Duodenal mucosa (tissue), 2 donors: ENCODE measurements at regions not wholly inside any gene's neighbourhood (a gene's known extent, or its start where the extent isn't known, plus 50 kb on each side); places are given as distances from the start of the nearest gene placed in this dataset.
"Not testable (repeated sequence)": the region's sequence is repeated elsewhere in the genome, so short reads cannot be mapped to it uniquely, and the experiment has no call there.

Source experiments
- H3K27ac ChIP-seq: one replicate; pipeline ENCODE4 v1.7.0; 2013; ENCODE audit warnings: low read depth, low read length
- H3K27me3 ChIP-seq, 2 donors: one replicate each; pipeline ENCODE4 v1.7.0; 2013; ENCODE audit warnings: low read length in 2 of 2, control low read depth in 1 of 2; ENCODE audit not compliant: insufficient read depth in 2 of 2, control insufficient read depth in 1 of 2
- H3K36me3 ChIP-seq, 2 donors: one replicate each; pipeline ENCODE4 v1.7.0; 2013; ENCODE audit warnings: low read length in 2 of 2, control low read depth in 1 of 2; ENCODE audit not compliant: insufficient read depth in 2 of 2, control insufficient read depth in 1 of 2
- H3K4me1 ChIP-seq, 2 donors: one replicate each; pipeline ENCODE4 v1.7.0; 2013; ENCODE audit warnings: low read length in 2 of 2, control low read depth in 1 of 2; ENCODE audit not compliant: insufficient read depth in 2 of 2, control insufficient read depth in 1 of 2
- H3K4me3 ChIP-seq, 2 donors: one replicate each; pipeline ENCODE4 v1.7.0; 2013; ENCODE audit warnings: low read length in 2 of 2, low read depth in 1 of 2
- H3K9ac ChIP-seq, 2 donors: one replicate each; pipeline ENCODE4 v1.7.0; 2013; ENCODE audit warnings: low read length in 2 of 2, low read depth in 1 of 2
- H3K9me3 ChIP-seq, 2 donors: one replicate each; pipeline ENCODE4 v1.7.0; 2013; ENCODE audit warnings: low read length in 2 of 2, control low read depth in 1 of 2; ENCODE audit not compliant: control insufficient read depth in 1 of 2

- not testable (repeated sequence) for H3K27ac ChIP-seq
- H3K9me3 ChIP-seq: peaks cover 19 to 22% of the 10 kb centered on the region in 2 donors
These were observed 932.4 kb upstream of the ZNF722 start for GRCh38 chr7:63066235-63066634.

DNA sequence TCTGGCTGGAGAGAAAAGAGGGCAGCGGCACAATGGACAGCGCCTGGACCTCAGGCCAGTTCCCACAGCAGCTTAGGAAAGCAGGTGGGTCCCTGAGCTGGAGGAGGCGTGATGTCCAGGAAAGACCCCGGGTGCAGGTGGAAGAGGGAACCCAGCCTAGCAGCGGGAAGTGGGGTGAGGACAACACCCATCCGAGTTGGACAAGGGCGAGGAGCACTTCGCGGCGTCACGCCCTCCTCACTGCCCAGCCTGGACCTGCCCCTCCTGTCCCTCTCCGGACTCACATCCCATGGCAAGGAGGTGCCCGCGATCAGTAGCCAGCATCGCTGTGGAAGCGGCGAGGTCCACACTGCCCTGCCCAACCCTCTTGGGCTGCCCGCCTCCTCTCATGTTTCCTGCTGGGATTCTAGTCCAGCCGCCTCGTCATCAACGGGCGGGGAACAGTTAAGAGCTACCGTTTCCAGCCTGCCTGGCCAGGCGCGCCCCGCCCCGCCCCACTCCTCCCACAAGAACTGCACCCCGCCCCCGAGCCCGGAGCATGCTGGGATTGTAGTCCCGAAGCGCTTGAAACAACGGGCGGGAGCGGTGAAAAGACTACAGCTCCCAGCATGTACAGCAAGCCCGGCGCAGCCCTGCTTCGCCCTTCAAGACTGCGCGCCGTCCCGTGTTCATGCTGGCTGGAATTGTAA is 930.6 kb upstream of the ZNF722 start:
- no peaks in the 10 kb centered on the region for H3K27me3 ChIP-seq
- no peak overlapping the region for H3K27ac ChIP-seq
- H3K9ac ChIP-seq: no peak overlapping the region
- H3K4me3 ChIP-seq: no peak overlapping the region
- H3K36me3 ChIP-seq: no peaks in the 10 kb centered on the region
- no peaks in the 10 kb centered on the region for H3K4me1 ChIP-seq
- peaks cover 31 to 35% of the 10 kb centered on the region in 2 donors for H3K9me3 ChIP-seq

More at GRCh38 chr7:63066235-63066634, 932.4 kb upstream of the ZNF722 start:
- not testable (repeated sequence) for H3K4me3 ChIP-seq, H3K27me3 ChIP-seq, H3K4me1 ChIP-seq, H3K9ac ChIP-seq, H3K36me3 ChIP-seq

DNA sequence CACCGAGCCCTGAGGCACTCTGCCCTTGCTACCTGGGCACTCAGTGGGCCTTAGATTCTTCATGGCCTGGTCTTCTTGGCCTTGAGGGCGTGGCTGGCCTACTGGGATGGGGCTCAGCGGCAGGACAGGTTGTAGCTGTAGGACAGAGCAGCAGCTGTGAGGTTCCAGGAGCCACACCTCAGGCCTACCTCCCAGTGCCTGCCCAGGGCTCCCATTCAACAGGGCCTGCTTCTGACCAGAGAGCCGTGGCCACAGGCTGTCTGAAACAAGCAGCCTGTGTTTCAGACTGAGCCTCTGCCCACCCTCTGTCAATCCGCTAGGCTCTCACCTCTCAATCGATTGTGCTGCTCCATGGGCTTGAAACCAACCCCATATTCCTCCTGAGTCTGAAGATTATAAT is 928.0 kb upstream of the ZNF722 start:
- H3K27me3 ChIP-seq: no peaks in the 10 kb centered on the region
- H3K4me3 ChIP-seq: no peak overlapping the region
- H3K36me3 ChIP-seq: no peaks in the 10 kb centered on the region
- no peak overlapping the region for H3K27ac ChIP-seq
- H3K9me3 ChIP-seq: peaks cover 42 to 43% of the 10 kb centered on the region in 2 donors
- no peak overlapping the region for H3K9ac ChIP-seq
- H3K4me1 ChIP-seq: no peaks in the 10 kb centered on the region

DNA sequence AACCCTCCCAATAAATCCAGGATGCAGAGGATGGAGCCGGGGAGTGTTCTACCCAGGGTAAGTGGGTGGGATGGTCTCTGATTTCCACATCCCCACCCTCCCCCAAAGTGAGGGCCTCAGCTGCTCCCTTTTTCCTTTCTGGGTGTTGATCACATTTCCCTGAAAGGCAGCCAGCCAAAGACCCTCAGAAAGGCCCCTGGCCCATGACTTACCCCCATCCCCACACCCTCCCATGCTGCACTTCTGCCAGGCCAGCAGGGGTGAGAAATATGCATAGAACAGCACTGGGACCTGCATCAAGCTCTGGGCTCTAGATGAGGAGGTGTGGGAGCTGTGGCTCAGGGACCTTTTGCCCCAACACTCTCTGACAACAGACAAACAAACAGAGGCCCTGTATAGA is 927.3 kb upstream of the ZNF722 start:
- Histone ChIP-seq H3K27me3 (no peaks in the 10 kb centered on the region), H3K27ac (no peak overlapping the region), H3K9me3 (peaks cover 37% of the 10 kb centered on the region in 2 donors), H3K4me3 (no peak overlapping the region), H3K36me3 (no peaks in the 10 kb centered on the region), H3K4me1 (no peaks in the 10 kb centered on the region), H3K9ac (no peak overlapping the region)

- H3K9ac ChIP-seq: no peak overlapping the region
- H3K36me3 ChIP-seq: no peaks in the 10 kb centered on the region
- H3K4me1 ChIP-seq: no peaks in the 10 kb centered on the region
- H3K4me3 ChIP-seq: no peak overlapping the region
- H3K9me3 ChIP-seq: peaks cover 39% of the 10 kb centered on the region in 2 donors
- H3K27ac ChIP-seq: no peak overlapping the region
- no peaks in the 10 kb centered on the region for H3K27me3 ChIP-seq
These were observed 926.7 kb upstream of the ZNF722 start for GRCh38 chr7:63071920-63072319.

- Histone ChIP-seq H3K36me3 (no peaks in the 10 kb centered on the region), H3K27ac (no peak overlapping the region), H3K27me3 (no peaks in the 10 kb centered on the region), H3K4me1 (no peaks in the 10 kb centered on the region), H3K9me3 (peaks cover 39 to 42% of the 10 kb centered on the region in 2 donors), H3K4me3 (no peak overlapping the region), H3K9ac (no peak overlapping the region)
These were observed 925.8 kb upstream of the ZNF722 start for GRCh38 chr7:63072806-63073205.

DNA sequence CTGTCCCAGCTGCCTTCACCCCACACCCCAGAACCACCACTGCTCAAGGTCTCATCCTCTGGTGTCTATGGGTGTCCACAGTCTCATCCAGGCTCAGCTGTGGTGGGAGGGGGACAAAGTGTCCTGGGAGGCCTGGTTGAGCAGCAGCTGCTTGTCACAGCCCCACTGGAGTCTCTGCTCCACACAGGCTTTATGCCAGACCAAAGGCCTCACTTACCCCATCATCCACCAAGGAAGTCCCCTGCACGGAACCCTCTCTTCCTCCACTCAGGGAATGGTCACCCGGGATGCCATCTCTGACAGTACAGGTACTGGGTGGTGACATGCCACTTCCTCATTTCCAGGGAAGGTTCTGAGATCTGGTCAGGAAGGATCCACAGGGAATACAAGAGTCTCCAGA is 925.4 kb upstream of the ZNF722 start:
- Histone ChIP-seq H3K27ac (no peak overlapping the region), H3K9ac (no peak overlapping the region), H3K4me3 (no peak overlapping the region), H3K27me3 (no peaks in the 10 kb centered on the region), H3K36me3 (no peaks in the 10 kb centered on the region), H3K4me1 (no peaks in the 10 kb centered on the region), H3K9me3 (peaks cover 38 to 42% of the 10 kb centered on the region in 2 donors)

DNA sequence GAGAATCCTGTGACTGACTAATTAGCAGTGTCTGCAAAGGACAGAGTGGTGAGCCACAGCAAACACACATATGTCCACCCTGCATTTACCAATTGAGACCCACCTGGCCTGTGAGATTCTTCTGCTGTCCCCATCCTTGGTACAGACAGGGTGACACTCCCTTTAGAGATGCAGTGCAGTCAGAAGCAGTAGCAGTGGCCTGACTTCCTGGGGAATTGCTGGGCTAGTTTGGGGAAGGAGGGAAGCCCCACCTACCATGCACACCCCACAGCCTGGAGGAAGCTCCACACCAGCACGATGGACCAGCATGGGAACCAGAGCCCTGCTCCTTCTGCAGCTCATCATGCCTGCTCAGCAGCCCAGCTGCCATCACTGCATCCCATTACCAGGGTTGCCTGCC is 924.9 kb upstream of the ZNF722 start:
- H3K9me3 ChIP-seq: peaks cover 40 to 42% of the 10 kb centered on the region in 2 donors
- H3K4me1 ChIP-seq: no peaks in the 10 kb centered on the region
- H3K27ac ChIP-seq: no peak overlapping the region
- H3K9ac ChIP-seq: no peak overlapping the region
- H3K27me3 ChIP-seq: no peaks in the 10 kb centered on the region
- H3K4me3 ChIP-seq: no peak overlapping the region
- no peaks in the 10 kb centered on the region for H3K36me3 ChIP-seq

GRCh38 chr7:63077841-63078240 is 920.8 kb upstream of the ZNF722 start:
- Histone ChIP-seq H3K4me1 (no peaks in the 10 kb centered on the region), H3K9ac (no peak overlapping the region), H3K36me3 (no peaks in the 10 kb centered on the region), H3K9me3 (peaks cover 36 to 47% of the 10 kb centered on the region in 2 donors), H3K4me3 (no peak overlapping the region), H3K27me3 (no peaks in the 10 kb centered on the region), H3K27ac (no peak overlapping the region)

DNA sequence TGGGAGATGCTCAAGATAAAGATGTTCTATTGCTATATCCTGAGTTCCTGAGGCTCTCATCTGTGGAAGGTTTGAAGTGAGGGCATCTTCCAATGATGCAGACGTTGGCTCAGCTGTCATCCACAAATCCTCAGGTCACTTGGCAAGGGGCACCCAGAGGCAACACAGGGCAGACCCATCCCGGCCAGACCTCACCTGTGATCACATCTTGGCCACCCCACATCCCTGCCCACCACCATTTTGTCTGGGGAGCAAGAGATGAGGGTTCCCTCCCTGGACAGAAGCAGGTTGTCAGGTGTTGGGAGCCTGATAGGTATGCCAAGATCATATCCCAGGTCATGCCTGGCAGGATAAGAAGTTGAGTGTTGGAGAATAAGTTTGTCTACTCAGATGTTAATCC is 918.2 kb upstream of the ZNF722 start:
- Histone ChIP-seq H3K27me3 (no peaks in the 10 kb centered on the region), H3K27ac (no peak overlapping the region), H3K4me1 (no peaks in the 10 kb centered on the region), H3K9ac (no peak overlapping the region), H3K4me3 (no peak overlapping the region), H3K9me3 (peaks cover 35 to 40% of the 10 kb centered on the region in 2 donors), H3K36me3 (no peaks in the 10 kb centered on the region)
